SU-DHL-6 (cell line): ENCODE measurements at regions not wholly inside any gene's neighbourhood (a gene's known extent, or its start where the extent isn't known, plus 50 kb on each side); places are given as distances from the start of the nearest gene placed in this dataset.

Source experiments
- H2AFZ ChIP-seq: fragments of 200-600 bp; sonication (generic); 2 replicates; pipeline ENCODE4 v1.6.1; 2014; ENCODE audit warnings: low read depth, mild to moderate bottlenecking, moderate library complexity, mixed read lengths, antibody characterized with exemption, low read length; ENCODE audit not compliant: severe bottlenecking
- H3F3A ChIP-seq: fragments of 200-600 bp; shearing (Covaris generic); 2 replicates; pipeline ENCODE4 v1.6.0; 2016; ENCODE audit warnings: antibody characterized with exemption, mild to moderate bottlenecking; ENCODE audit not compliant: insufficient read depth
- H3K27ac ChIP-seq: fragments of 200-600 bp; sonication (generic); 2 replicates; pipeline ENCODE4 v1.5.1; 2016; ENCODE audit warnings: low read depth, mild to moderate bottlenecking, low read length, moderate library complexity, mixed read lengths
- H3K27me3 ChIP-seq: fragments of 200-600 bp; sonication (generic), shearing (Covaris generic); 2 replicates; pipeline ENCODE4 v1.6.0; 2014; ENCODE audit warnings: mild to moderate bottlenecking, low read length
- H3K36me3 ChIP-seq: fragments of 200-600 bp; sonication (generic); 2 replicates; pipeline ENCODE4 v1.6.1; 2014; ENCODE audit warnings: mild to moderate bottlenecking, low read length, mixed read lengths
- H3K4me2 ChIP-seq: fragments of 300-600, 200-600 bp; shearing (Covaris generic), sonication (generic); 2 replicates; pipeline ENCODE4 v1.6.0; 2014; ENCODE audit warnings: low read length, low read depth, mild to moderate bottlenecking; ENCODE audit not compliant: poor library complexity, severe bottlenecking
- H3K4me3 ChIP-seq: fragments of 200-600 bp; sonication (generic); 2 replicates; pipeline ENCODE4 v1.5.1; 2014; ENCODE audit warnings: antibody characterized with exemption, low read length, mild to moderate bottlenecking, mixed read lengths; ENCODE audit not compliant: insufficient read depth, poor library complexity, severe bottlenecking
- H3K79me2 ChIP-seq: fragments of 200-600 bp; sonication (generic); 2 replicates; pipeline ENCODE4 v1.6.1; 2014; ENCODE audit warnings: mild to moderate bottlenecking, low read length, moderate library complexity; ENCODE audit not compliant: insufficient read depth
- H3K9ac ChIP-seq: fragments of 200-600 bp; sonication (generic); 2 replicates; pipeline ENCODE4 v1.7.0; 2014; ENCODE audit warnings: mild to moderate bottlenecking, low read length
- H3K9me2 ChIP-seq: fragments of 200-600 bp; sonication (generic); replicated peaks from 2 replicates; pipeline ENCODE4 v1.6.1; 2014; ENCODE audit warnings: low read length; ENCODE audit not compliant: insufficient read depth
- H3K9me3 ChIP-seq: fragments of 200-600 bp; sonication (generic); 2 replicates; pipeline ENCODE4 v1.6.1; 2014; ENCODE audit warnings: low read length, mixed read lengths; ENCODE audit not compliant: insufficient read depth
- H4K20me1 ChIP-seq: fragments of 200-600 bp; sonication (generic); 2 replicates; pipeline ENCODE4 v1.6.1; 2014; ENCODE audit warnings: low read depth, mild to moderate bottlenecking, antibody characterized with exemption, low read length, moderate library complexity, mixed read lengths
- EZH2phosphoT487 ChIP-seq: fragments of 200-600 bp; sonication (generic), shearing (Covaris generic); conservative IDR thresholded peaks from 2 replicates; pipeline ENCODE4 v1.6.1; 2018; ENCODE audit warnings: mild to moderate bottlenecking, antibody characterized with exemption, low read length, moderate library complexity, mixed read lengths
- TF ChIP-seq, protein P1 (sequence below): fragments of 200-600 bp; sonication (generic); IDR thresholded peaks from one replicate; pipeline ENCODE4 v1.5.1; 2017; ENCODE audit warnings: antibody characterized with exemption, mild to moderate bottlenecking, low read length, moderate library complexity; ENCODE audit not compliant: insufficient read depth, poor library complexity, severe bottlenecking

- H3K79me2 ChIP-seq = no peaks in the 10 kb centered on the region
- no peaks in the 10 kb centered on the region for H4K20me1 ChIP-seq
- no peaks in the 10 kb centered on the region for H3F3A ChIP-seq
- no peak overlapping the region for H3K9ac ChIP-seq
- no peaks in the 10 kb centered on the region for H3K9me3 ChIP-seq
- H3K36me3 ChIP-seq = no peaks in the 10 kb centered on the region
- no peak overlapping the region for H3K27ac ChIP-seq
- no peak for TF ChIP-seq EZH2phosphoT487
- TF ChIP-seq, protein P1, sequence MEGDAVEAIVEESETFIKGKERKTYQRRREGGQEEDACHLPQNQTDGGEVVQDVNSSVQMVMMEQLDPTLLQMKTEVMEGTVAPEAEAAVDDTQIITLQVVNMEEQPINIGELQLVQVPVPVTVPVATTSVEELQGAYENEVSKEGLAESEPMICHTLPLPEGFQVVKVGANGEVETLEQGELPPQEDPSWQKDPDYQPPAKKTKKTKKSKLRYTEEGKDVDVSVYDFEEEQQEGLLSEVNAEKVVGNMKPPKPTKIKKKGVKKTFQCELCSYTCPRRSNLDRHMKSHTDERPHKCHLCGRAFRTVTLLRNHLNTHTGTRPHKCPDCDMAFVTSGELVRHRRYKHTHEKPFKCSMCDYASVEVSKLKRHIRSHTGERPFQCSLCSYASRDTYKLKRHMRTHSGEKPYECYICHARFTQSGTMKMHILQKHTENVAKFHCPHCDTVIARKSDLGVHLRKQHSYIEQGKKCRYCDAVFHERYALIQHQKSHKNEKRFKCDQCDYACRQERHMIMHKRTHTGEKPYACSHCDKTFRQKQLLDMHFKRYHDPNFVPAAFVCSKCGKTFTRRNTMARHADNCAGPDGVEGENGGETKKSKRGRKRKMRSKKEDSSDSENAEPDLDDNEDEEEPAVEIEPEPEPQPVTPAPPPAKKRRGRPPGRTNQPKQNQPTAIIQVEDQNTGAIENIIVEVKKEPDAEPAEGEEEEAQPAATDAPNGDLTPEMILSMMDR = no peak
- no peaks in the 10 kb centered on the region for H3K27me3 ChIP-seq
- H3K9me2 ChIP-seq = no peaks in the 10 kb centered on the region
- no peak overlapping the region for H3K4me3 ChIP-seq
- H2AFZ ChIP-seq = no peak overlapping the region
- no peak overlapping the region for H3K4me2 ChIP-seq
Observed at GRCh38 chrX:140298960-140299825, 205.7 kb downstream of the SOX3 start.

DNA sequence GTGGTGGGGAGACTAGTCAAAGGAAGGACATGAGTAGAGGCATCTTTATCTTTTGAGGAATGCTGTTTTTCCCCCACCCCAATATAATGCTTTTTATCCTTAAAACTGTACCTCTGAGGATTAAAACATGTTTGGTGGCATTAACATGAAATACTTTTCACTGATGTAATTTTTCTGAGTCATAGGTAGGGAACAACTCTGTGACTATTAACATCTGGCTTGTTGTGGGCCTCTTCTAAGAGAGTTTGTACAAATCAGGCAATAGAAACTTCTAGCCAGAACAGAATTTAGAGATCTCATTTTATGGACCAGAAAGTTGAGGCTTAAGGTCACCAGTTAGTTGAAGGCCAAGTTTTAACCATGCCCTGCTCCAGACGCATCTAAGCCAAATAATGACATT, 207.6 kb downstream of the SOX3 start:
- no peaks in the 10 kb centered on the region for H3K79me2 ChIP-seq
- no peak overlapping the region for H3K4me2 ChIP-seq
- H3K27me3 ChIP-seq = no peaks in the 10 kb centered on the region
- H3K9me3 ChIP-seq = no peaks in the 10 kb centered on the region
- no peaks in the 10 kb centered on the region for H4K20me1 ChIP-seq
- H3K36me3 ChIP-seq = no peaks in the 10 kb centered on the region
- no peak overlapping the region for H3K9ac ChIP-seq
- no peak for TF ChIP-seq EZH2phosphoT487
- TF ChIP-seq, protein P1 = no peak
- H3K9me2 ChIP-seq = no peaks in the 10 kb centered on the region
- no peak overlapping the region for H3K4me3 ChIP-seq
- H3F3A ChIP-seq = no peaks in the 10 kb centered on the region
- no peak overlapping the region for H2AFZ ChIP-seq
- H3K27ac ChIP-seq = no peak overlapping the region

DNA sequence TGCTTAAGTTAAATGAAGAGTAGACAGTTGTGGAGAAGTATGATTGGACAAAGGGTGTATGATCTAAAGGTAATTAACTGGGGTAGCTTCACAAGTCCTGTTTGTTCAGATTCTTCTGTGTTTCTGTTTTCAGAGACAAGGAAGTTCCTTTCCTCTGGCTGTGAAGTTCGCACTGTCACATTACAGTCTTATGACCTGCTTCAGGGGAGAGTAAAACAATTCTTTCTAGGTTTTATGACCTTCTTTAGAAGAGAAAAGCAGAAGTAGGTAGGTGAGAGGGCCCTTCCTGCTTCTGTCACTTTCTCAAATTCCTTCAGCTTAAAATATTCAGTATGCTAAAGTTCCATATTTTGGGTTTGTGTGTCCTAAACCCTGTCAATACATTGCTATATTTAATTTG, 211.9 kb downstream of the SOX3 start:
- Histone ChIP-seq H3F3A (no peaks in the 10 kb centered on the region), H3K9ac (no peak overlapping the region), H2AFZ (no peak overlapping the region), H3K4me2 (no peak overlapping the region), H3K27me3 (no peaks in the 10 kb centered on the region), H3K9me2 (no peaks in the 10 kb centered on the region), H4K20me1 (no peaks in the 10 kb centered on the region), H3K36me3 (no peaks in the 10 kb centered on the region), H3K4me3 (no peak overlapping the region), H3K79me2 (no peaks in the 10 kb centered on the region), H3K27ac (no peak overlapping the region), H3K9me3 (no peaks in the 10 kb centered on the region)
- TF ChIP-seq, protein P1 = no peak
- no peak for TF ChIP-seq EZH2phosphoT487
